ENCODE measurements at regions not wholly inside any gene's neighbourhood (a gene's known extent, or its start where the extent isn't known, plus 50 kb on each side); places are given as distances from the start of the nearest gene placed in this dataset.

GRCh38 chr3:64958199-64958843, 270.5 kb upstream of the ADAMTS9 start:
- no peak for TF ChIP-seq POLR2A (IDR thresholded peaks at IDR 0.05; ENCODE audit: low read length)
- TF ChIP-seq GATA1 (IDR thresholded peaks at IDR 0.05; ENCODE audit: low read depth, low read length) = no peak
